ENCODE measurements at regions not wholly inside any gene's neighbourhood (a gene's known extent, or its start where the extent isn't known, plus 50 kb on each side); places are given as distances from the start of the nearest gene placed in this dataset.

GRCh38 chr2:66721776-66722175, 286.9 kb downstream of the MEIS1 start:
- no peak for TF ChIP-seq RAD21 (conservative IDR thresholded peaks at IDR 0.05)
- TF ChIP-seq, protein P1, sequence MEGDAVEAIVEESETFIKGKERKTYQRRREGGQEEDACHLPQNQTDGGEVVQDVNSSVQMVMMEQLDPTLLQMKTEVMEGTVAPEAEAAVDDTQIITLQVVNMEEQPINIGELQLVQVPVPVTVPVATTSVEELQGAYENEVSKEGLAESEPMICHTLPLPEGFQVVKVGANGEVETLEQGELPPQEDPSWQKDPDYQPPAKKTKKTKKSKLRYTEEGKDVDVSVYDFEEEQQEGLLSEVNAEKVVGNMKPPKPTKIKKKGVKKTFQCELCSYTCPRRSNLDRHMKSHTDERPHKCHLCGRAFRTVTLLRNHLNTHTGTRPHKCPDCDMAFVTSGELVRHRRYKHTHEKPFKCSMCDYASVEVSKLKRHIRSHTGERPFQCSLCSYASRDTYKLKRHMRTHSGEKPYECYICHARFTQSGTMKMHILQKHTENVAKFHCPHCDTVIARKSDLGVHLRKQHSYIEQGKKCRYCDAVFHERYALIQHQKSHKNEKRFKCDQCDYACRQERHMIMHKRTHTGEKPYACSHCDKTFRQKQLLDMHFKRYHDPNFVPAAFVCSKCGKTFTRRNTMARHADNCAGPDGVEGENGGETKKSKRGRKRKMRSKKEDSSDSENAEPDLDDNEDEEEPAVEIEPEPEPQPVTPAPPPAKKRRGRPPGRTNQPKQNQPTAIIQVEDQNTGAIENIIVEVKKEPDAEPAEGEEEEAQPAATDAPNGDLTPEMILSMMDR (IDR thresholded peaks at IDR 0.05; ENCODE audit: poor library complexity, severe bottlenecking): no peak
- no peak for TF ChIP-seq POLR2AphosphoS5 (IDR thresholded peaks at IDR 0.05)
- TF ChIP-seq EZH2 (IDR thresholded peaks at IDR 0.05; ENCODE audit: borderline replicate concordance, insufficient read depth, low read length, poor library complexity, severe bottlenecking): no peak
- no peak for TF ChIP-seq EP300 (conservative IDR thresholded peaks at IDR 0.05; ENCODE audit: poor library complexity, severe bottlenecking)
